OCI-LY1 (cell line): ENCODE measurements at regions not wholly inside any gene's neighbourhood (a gene's known extent, or its start where the extent isn't known, plus 50 kb on each side); places are given as distances from the start of the nearest gene placed in this dataset.

Source experiments
- EZH2 ChIP-seq: fragments of 200-600 bp; sonication (generic), shearing (Covaris generic); IDR thresholded peaks from 2 replicates; pipeline ENCODE4 v1.8.0; 2017; ENCODE audit warnings: borderline replicate concordance, mixed run types, mild to moderate bottlenecking, antibody characterized with exemption, low read length, moderate library complexity, mixed read lengths
- TF ChIP-seq, protein P1 (sequence below): fragments of 200-600 bp; sonication (generic), shearing (Covaris generic); IDR thresholded peaks from 2 replicates; pipeline ENCODE4 v1.5.1; 2017; ENCODE audit warnings: mild to moderate bottlenecking, antibody characterized with exemption, low read length, moderate library complexity, mixed read lengths

DNA sequence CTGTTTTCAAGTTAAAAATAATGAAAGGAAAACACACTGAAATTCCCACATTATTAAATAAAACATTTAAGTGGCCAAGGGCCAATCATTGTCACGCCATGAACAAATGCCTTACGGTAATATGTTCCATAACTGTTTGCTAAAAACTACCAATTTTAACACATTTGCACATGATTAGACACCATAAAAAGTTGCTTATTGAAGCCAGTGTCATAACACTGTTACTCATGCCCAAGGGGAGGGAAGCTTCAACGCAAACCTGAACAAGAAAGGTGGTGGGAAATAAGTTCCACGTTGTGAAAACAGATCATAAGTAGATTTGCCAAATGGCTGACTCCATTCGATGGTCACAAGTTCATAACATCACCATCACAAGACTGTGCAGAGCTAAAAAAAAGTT lies 739.3 kb upstream of the FAM241A start:
- TF ChIP-seq EZH2 = no peak
- TF ChIP-seq, protein P1, sequence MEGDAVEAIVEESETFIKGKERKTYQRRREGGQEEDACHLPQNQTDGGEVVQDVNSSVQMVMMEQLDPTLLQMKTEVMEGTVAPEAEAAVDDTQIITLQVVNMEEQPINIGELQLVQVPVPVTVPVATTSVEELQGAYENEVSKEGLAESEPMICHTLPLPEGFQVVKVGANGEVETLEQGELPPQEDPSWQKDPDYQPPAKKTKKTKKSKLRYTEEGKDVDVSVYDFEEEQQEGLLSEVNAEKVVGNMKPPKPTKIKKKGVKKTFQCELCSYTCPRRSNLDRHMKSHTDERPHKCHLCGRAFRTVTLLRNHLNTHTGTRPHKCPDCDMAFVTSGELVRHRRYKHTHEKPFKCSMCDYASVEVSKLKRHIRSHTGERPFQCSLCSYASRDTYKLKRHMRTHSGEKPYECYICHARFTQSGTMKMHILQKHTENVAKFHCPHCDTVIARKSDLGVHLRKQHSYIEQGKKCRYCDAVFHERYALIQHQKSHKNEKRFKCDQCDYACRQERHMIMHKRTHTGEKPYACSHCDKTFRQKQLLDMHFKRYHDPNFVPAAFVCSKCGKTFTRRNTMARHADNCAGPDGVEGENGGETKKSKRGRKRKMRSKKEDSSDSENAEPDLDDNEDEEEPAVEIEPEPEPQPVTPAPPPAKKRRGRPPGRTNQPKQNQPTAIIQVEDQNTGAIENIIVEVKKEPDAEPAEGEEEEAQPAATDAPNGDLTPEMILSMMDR = no peak
